Erythroblast (primary cell): ENCODE measurements at regions not wholly inside any gene's neighbourhood (a gene's known extent, or its start where the extent isn't known, plus 50 kb on each side); places are given as distances from the start of the nearest gene placed in this dataset.

Experiments used
- DNase-seq, 2 experiments: peaks; one replicate each; lab custom pipeline; 2025; lab: John Stamatoyannopoulos, UW
- GATA1 ChIP-seq: IDR thresholded peaks from 2 replicates; pipeline ENCODE4 v1.6.1; 2011; ENCODE audit warnings: low read depth, mild to moderate bottlenecking, control low read depth, low read length, moderate library complexity
- POLR2A ChIP-seq: IDR thresholded peaks from 2 replicates; pipeline ENCODE4 v1.6.1; 2011; ENCODE audit warnings: mild to moderate bottlenecking, low read length

GRCh38 chr1:116262995-116263385 lies 110.1 kb upstream of the ATP1A1 start:
- DNase-seq, result no peak
- TF ChIP-seq GATA1, result no peak
- TF ChIP-seq POLR2A, result no peak

- TF ChIP-seq POLR2A (no peak), GATA1 (no peak)
- no peak for DNase-seq
Observed at GRCh38 chr1:116265931-116266863, 106.8 kb upstream of the ATP1A1 start.

GRCh38 chr1:116266864-116267212 lies 106.2 kb upstream of the ATP1A1 start:
- no peak for TF ChIP-seq POLR2A
- no peak for TF ChIP-seq GATA1
- DNase-seq, result no peak

- TF ChIP-seq GATA1, result no peak
- TF ChIP-seq POLR2A, result no peak
- DNase-seq, result peak; percentile 44 to 68
Observed at GRCh38 chr1:116268211-116268610, 104.8 kb upstream of the ATP1A1 start.

- DNase-seq, result no peak
- no peak for TF ChIP-seq GATA1
- no peak for TF ChIP-seq POLR2A
Observed at GRCh38 chr1:116270316-116271057, 102.6 kb upstream of the ATP1A1 start.

- no peak for DNase-seq
- TF ChIP-seq POLR2A, result no peak
- no peak for TF ChIP-seq GATA1
Observed at GRCh38 chr1:116273042-116273783, 99.8 kb upstream of the ATP1A1 start.

- TF ChIP-seq GATA1, result no peak
Observed at GRCh38 chr1:116276532-116276931, 96.5 kb upstream of the ATP1A1 start.

GRCh38 chr1:116277840-116278540 lies 95.1 kb upstream of the ATP1A1 start:
- DNase-seq, result peak; percentile 5 to 31
- TF ChIP-seq GATA1 (no peak), POLR2A (no peak)

More at GRCh38 chr1:116276532-116276931, 96.5 kb upstream of the ATP1A1 start:
- no peak for DNase-seq

GRCh38 chr1:116278541-116278866 lies 94.5 kb upstream of the ATP1A1 start:
- no peak for TF ChIP-seq POLR2A
- no peak for TF ChIP-seq GATA1
- DNase-seq, result no peak

- TF ChIP-seq GATA1, result no peak
- no peak for TF ChIP-seq POLR2A
- no peak for DNase-seq
Observed at GRCh38 chr1:116279715-116280114, 93.3 kb upstream of the ATP1A1 start.

GRCh38 chr1:116284819-116285390 lies 88.1 kb upstream of the ATP1A1 start:
- TF ChIP-seq GATA1 (no peak), POLR2A (no peak)
- no peak for DNase-seq

GRCh38 chr1:116286541-116286971 lies 86.5 kb upstream of the ATP1A1 start:
- TF ChIP-seq GATA1 (no peak), POLR2A (no peak)
- DNase-seq, result no peak
